ENCODE measurements at regions not wholly inside any gene's neighbourhood (a gene's known extent, or its start where the extent isn't known, plus 50 kb on each side); places are given as distances from the start of the nearest gene placed in this dataset.

DNA sequence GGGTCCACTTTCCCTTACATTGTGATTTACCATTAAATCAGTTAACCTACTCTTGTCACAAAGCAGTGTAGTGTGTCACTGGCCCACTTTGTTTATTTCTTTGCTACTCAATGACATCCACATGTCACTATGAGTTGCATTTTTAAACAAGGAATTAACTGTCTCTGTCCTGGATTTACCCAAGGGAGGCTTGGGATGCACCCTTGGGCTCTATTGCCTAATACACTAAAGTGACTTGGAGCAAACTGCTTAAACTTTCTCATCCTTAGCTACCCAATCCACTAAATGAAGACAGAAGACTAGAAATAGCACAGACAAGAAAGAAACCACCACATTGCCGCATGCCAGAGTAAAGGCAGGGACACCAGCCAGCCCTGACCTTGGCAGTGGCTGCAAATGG, 136.2 kb upstream of the TIAM1 start:
- H3K36me3 ChIP-seq (ENCODE audit: insufficient read depth, low read length), result no peaks in the 10 kb centered on the region
- TF ChIP-seq EZH2phosphoT487 (IDR thresholded peaks at IDR 0.05; ENCODE audit: borderline replicate concordance, low read depth, low read length), result no peak
- TF ChIP-seq, protein P1, sequence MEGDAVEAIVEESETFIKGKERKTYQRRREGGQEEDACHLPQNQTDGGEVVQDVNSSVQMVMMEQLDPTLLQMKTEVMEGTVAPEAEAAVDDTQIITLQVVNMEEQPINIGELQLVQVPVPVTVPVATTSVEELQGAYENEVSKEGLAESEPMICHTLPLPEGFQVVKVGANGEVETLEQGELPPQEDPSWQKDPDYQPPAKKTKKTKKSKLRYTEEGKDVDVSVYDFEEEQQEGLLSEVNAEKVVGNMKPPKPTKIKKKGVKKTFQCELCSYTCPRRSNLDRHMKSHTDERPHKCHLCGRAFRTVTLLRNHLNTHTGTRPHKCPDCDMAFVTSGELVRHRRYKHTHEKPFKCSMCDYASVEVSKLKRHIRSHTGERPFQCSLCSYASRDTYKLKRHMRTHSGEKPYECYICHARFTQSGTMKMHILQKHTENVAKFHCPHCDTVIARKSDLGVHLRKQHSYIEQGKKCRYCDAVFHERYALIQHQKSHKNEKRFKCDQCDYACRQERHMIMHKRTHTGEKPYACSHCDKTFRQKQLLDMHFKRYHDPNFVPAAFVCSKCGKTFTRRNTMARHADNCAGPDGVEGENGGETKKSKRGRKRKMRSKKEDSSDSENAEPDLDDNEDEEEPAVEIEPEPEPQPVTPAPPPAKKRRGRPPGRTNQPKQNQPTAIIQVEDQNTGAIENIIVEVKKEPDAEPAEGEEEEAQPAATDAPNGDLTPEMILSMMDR (conservative IDR thresholded peaks at IDR 0.05; ENCODE audit: low read length), result no peak
- no peak overlapping the region for H3K27ac ChIP-seq (ENCODE audit: low read depth, low read length, poor library complexity, severe bottlenecking)
- DNase-seq (ENCODE audit: low spot score), result no peak
- H3K4me1 ChIP-seq (ENCODE audit: insufficient read depth, low read length, poor library complexity, severe bottlenecking), result no peaks in the 10 kb centered on the region
- H3K9me3 ChIP-seq (ENCODE audit: low read length), result peaks cover 8% of the 10 kb centered on the region
- no peak overlapping the region for H3K4me3 ChIP-seq (ENCODE audit: low read depth, low read length, poor library complexity, severe bottlenecking)
- H3K4me2 ChIP-seq (ENCODE audit: low read length), result no peak overlapping the region
- CTCF ChIA-PET (ENCODE audit: unreplicated experiment), result no interaction called here
- H3K9me2 ChIP-seq (ENCODE audit: insufficient read depth, low read length), result no peaks in the 10 kb centered on the region
- H4K20me1 ChIP-seq (ENCODE audit: insufficient read depth, low read length), result no peaks in the 10 kb centered on the region
- BruUV-seq (replicated peaks), result no TSS peak
- H3K79me2 ChIP-seq (ENCODE audit: insufficient read depth, low read depth, low read length), result no peaks in the 10 kb centered on the region
- no peak overlapping the region for H2AFZ ChIP-seq (ENCODE audit: low read length)
- intact Hi-C loops (cut with micrococcal nuclease; ENCODE audit: unreplicated experiment), result no loop called here
- POLR2A ChIA-PET, result interaction anchor here (0.5 kb wide), 1 partner anchor 101 kb away, joined by 4 read pairs; no protein-coding TSS in a partner anchor

DNA sequence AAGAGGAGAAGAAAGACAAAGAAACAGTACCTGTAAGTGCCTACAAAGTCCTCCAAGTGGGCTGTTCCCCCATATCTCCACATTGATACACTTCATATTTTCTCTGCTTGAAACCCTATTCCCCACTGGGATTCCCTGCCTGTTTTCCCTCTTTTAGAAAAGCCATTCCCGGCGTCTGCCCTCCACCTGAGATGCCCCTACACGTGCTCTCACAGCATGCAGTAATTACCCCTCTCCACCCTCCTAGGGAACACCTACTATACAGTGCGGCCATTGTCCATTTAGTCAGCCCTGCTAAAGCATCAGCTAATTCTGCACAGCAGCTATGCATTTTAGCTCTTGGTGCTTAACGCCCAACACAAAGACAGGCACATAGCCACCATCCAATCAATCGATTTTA, 135.7 kb upstream of the TIAM1 start:
- Histone ChIP-seq H3K27ac (ENCODE audit: low read depth, low read length, poor library complexity, severe bottlenecking) (no peak overlapping the region), H3K79me2 (ENCODE audit: insufficient read depth, low read depth, low read length) (no peaks in the 10 kb centered on the region), H2AFZ (ENCODE audit: low read length) (no peak overlapping the region), H4K20me1 (ENCODE audit: insufficient read depth, low read length) (no peaks in the 10 kb centered on the region), H3K4me1 (ENCODE audit: insufficient read depth, low read length, poor library complexity, severe bottlenecking) (no peaks in the 10 kb centered on the region), H3K4me2 (ENCODE audit: low read length) (no peak overlapping the region), H3K9me3 (ENCODE audit: low read length) (peaks cover 7% of the 10 kb centered on the region), H3K36me3 (ENCODE audit: insufficient read depth, low read length) (no peaks in the 10 kb centered on the region), H3K9me2 (ENCODE audit: insufficient read depth, low read length) (no peaks in the 10 kb centered on the region), H3K4me3 (ENCODE audit: low read depth, low read length, poor library complexity, severe bottlenecking) (no peak overlapping the region)
- TF ChIP-seq, protein P1 (conservative IDR thresholded peaks at IDR 0.05; ENCODE audit: low read length), result no peak
- TF ChIP-seq EZH2phosphoT487 (IDR thresholded peaks at IDR 0.05; ENCODE audit: borderline replicate concordance, low read depth, low read length), result no peak
- DNase-seq (ENCODE audit: low spot score), result no peak
- ChIA-PET CTCF (ENCODE audit: unreplicated experiment) (no interaction called here), POLR2A (interaction anchor here (0.5 kb wide), 1 partner anchor 100 kb away, joined by 4 read pairs; no protein-coding TSS in a partner anchor)
- BruUV-seq (replicated peaks), result no TSS peak
- intact Hi-C loops (cut with micrococcal nuclease; ENCODE audit: unreplicated experiment), result no loop called here

DNA sequence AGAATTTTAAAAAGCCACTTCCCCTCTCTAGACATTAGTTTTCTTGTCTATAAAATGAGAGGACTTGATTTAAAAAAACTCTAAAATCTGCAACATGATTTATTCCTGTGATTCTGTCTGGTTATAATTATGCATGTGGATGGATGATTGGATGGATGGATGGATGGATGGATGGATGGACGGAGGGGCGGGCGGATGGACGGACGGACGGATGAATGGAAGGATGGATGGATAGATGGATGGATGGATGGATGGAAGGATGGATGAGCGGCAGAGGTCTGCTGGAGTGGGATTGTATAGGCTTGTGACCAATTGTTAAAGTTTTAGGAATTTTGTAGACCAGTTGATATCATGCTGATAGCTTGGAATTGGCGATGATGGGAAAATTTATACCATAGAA, 135.2 kb upstream of the TIAM1 start:
- no peaks in the 10 kb centered on the region for H3K79me2 ChIP-seq (ENCODE audit: insufficient read depth, low read depth, low read length)
- POLR2A ChIA-PET, result interaction anchor here (0.6 kb wide), 2 partner anchors 14 to 273 kb away, joined by 3 read pairs; no protein-coding TSS in a partner anchor
- BruUV-seq (replicated peaks), result no TSS peak
- H3K4me1 ChIP-seq (ENCODE audit: insufficient read depth, low read length, poor library complexity, severe bottlenecking), result no peaks in the 10 kb centered on the region
- TF ChIP-seq, protein P1 (conservative IDR thresholded peaks at IDR 0.05; ENCODE audit: low read length), result no peak
- TF ChIP-seq EZH2phosphoT487 (IDR thresholded peaks at IDR 0.05; ENCODE audit: borderline replicate concordance, low read depth, low read length), result no peak
- no peak overlapping the region for H2AFZ ChIP-seq (ENCODE audit: low read length)
- H3K9me3 ChIP-seq (ENCODE audit: low read length), result peaks cover 7% of the 10 kb centered on the region
- no peaks in the 10 kb centered on the region for H3K36me3 ChIP-seq (ENCODE audit: insufficient read depth, low read length)
- no peak for DNase-seq (ENCODE audit: low spot score)
- no peak overlapping the region for H3K4me3 ChIP-seq (ENCODE audit: low read depth, low read length, poor library complexity, severe bottlenecking)
- intact Hi-C loops (cut with micrococcal nuclease; ENCODE audit: unreplicated experiment), result no loop called here
- no peak overlapping the region for H3K4me2 ChIP-seq (ENCODE audit: low read length)
- no peaks in the 10 kb centered on the region for H3K9me2 ChIP-seq (ENCODE audit: insufficient read depth, low read length)
- H3K27ac ChIP-seq (ENCODE audit: low read depth, low read length, poor library complexity, severe bottlenecking), result no peak overlapping the region
- CTCF ChIA-PET (ENCODE audit: unreplicated experiment), result no interaction called here
- no peaks in the 10 kb centered on the region for H4K20me1 ChIP-seq (ENCODE audit: insufficient read depth, low read length)
